GM23338 (cell line): ENCODE measurements at regions not wholly inside any gene's neighbourhood (a gene's known extent, or its start where the extent isn't known, plus 50 kb on each side); places are given as distances from the start of the nearest gene placed in this dataset.

ENCODE experiments used
- ATAC-seq: fragments of 200-7000 bp; cut with Tn5 transposase; 3 replicates; pipeline ENCODE4 v1.9.1; 2020
- DNase-seq: peaks from one replicate; pipeline ENCODE4 v3.0.0-alpha.2; 2015; ENCODE audit warnings: low spot score
- H2AFZ ChIP-seq: fragments of 200-600 bp; sonication (generic); 2 replicates; pipeline ENCODE4 v1.8.0; 2016; ENCODE audit warnings: antibody characterized with exemption, mild to moderate bottlenecking, moderate library complexity
- H3F3A ChIP-seq: fragments of 200-600 bp; sonication (generic); replicated peaks from 2 replicates; pipeline ENCODE4 v1.8.0; 2017; ENCODE audit warnings: antibody characterized with exemption, mixed run types, low read depth
- H3K27ac ChIP-seq: fragments of 200-600 bp; sonication (generic); 2 replicates; pipeline ENCODE4 v1.6.1; 2016; ENCODE audit warnings: low read depth
- H3K27me3 ChIP-seq: fragments of 200-600 bp; sonication (generic); 2 replicates; pipeline ENCODE4 v1.8.0; 2016; ENCODE audit warnings: mild to moderate bottlenecking, mixed run types, moderate library complexity; ENCODE audit not compliant: insufficient read depth
- H3K36me3 ChIP-seq: fragments of 200-600 bp; sonication (generic); 2 replicates; pipeline ENCODE4 v1.8.0; 2016; ENCODE audit warnings: mild to moderate bottlenecking; ENCODE audit not compliant: insufficient read depth
- H3K4me1 ChIP-seq: fragments of 200-600 bp; sonication (generic); 2 replicates; pipeline ENCODE4 v1.8.0; 2016; ENCODE audit warnings: mild to moderate bottlenecking, moderate library complexity; ENCODE audit not compliant: insufficient read depth
- H3K4me2 ChIP-seq: fragments of 200-600 bp; sonication (generic); 2 replicates; pipeline ENCODE4 v1.7.1; 2017; ENCODE audit warnings: mixed run types
- H3K4me3 ChIP-seq: fragments of 200-600 bp; sonication (generic); 2 replicates; pipeline ENCODE4 v1.6.1; 2016; ENCODE audit warnings: mixed run types
- H3K79me2 ChIP-seq: fragments of 200-600 bp; sonication (generic); replicated peaks from 2 replicates; pipeline ENCODE4 v1.8.0; 2017; ENCODE audit warnings: mild to moderate bottlenecking; ENCODE audit not compliant: insufficient read depth
- H3K9me2 ChIP-seq: fragments of 200-600 bp; sonication (generic); 2 replicates; pipeline ENCODE4 v1.8.0; 2017; ENCODE audit not compliant: insufficient read depth
- H4K20me1 ChIP-seq: fragments of 200-600 bp; sonication (generic); replicated peaks from 2 replicates; pipeline ENCODE4 v1.8.0; 2017; ENCODE audit warnings: mild to moderate bottlenecking; ENCODE audit not compliant: insufficient read depth
- H3K27ac Mint-ChIP-seq: 2 replicates; pipeline ENCODE4 v1.8.0; 2020; ENCODE audit warnings: inconsistent platforms, mild to moderate bottlenecking, moderate library complexity, mixed read lengths
- H3K27me3 Mint-ChIP-seq: 3 replicates; pipeline ENCODE4 v1.8.0; 2022; ENCODE audit warnings: low read depth, mild to moderate bottlenecking, moderate library complexity, mixed read lengths, inconsistent platforms; ENCODE audit not compliant: insufficient read depth, poor library complexity
- H3K36me3 Mint-ChIP-seq: 3 replicates; pipeline ENCODE4 v1.8.0; 2021; ENCODE audit warnings: low read depth, mild to moderate bottlenecking, inconsistent platforms, moderate library complexity, mixed read lengths
- H3K4me1 Mint-ChIP-seq: 3 replicates; pipeline ENCODE4 v1.8.0; 2020; ENCODE audit warnings: mild to moderate bottlenecking, inconsistent platforms, mixed read lengths
- H3K4me3 Mint-ChIP-seq: 3 replicates; pipeline ENCODE4 v1.8.0; 2021; ENCODE audit warnings: moderate library complexity, mild to moderate bottlenecking, inconsistent platforms, mixed read lengths
- H3K9me3 Mint-ChIP-seq: 3 replicates; pipeline ENCODE4 v1.8.0; 2020; ENCODE audit warnings: moderate library complexity, mild to moderate bottlenecking, inconsistent platforms, mixed read lengths
- CREB1 ChIP-seq: fragments of 250-450 bp; sonication (Bioruptor Pico); IDR thresholded peaks from 2 replicates; pipeline ENCODE4 v1.5.0; 2020; ENCODE audit warnings: low read depth, mild to moderate bottlenecking, moderate library complexity
- CTCF ChIP-seq, 2 experiments: fragments of 200-600 bp in 1 of 2; sonication (generic) in 1 of 2; conservative IDR thresholded peaks; 2 replicates each; pipeline versions ENCODE4 v1.5.1 to v1.6.1; 2016 to 2017; ENCODE audit warnings: antibody characterized with exemption in 2 of 2, low read depth in 2 of 2, mild to moderate bottlenecking in 2 of 2, moderate library complexity in 1 of 2
- EZH2 ChIP-seq: fragments of 200-600 bp; sonication (generic); IDR thresholded peaks from one replicate; pipeline ENCODE4 v1.8.0; 2017; ENCODE audit warnings: antibody characterized with exemption, mild to moderate bottlenecking, low read depth; ENCODE audit not compliant: unreplicated experiment
- EZH2phosphoT487 ChIP-seq: fragments of 200-600 bp; sonication (generic); IDR thresholded peaks from one replicate; pipeline ENCODE4 v1.8.1; 2018; ENCODE audit warnings: antibody characterized with exemption; ENCODE audit not compliant: unreplicated experiment
- JUNB ChIP-seq: IDR thresholded peaks from one replicate; pipeline ENCODE4 v1.6.1; 2016; ENCODE audit warnings: antibody characterized with exemption; ENCODE audit not compliant: unreplicated experiment
- NANOG ChIP-seq: IDR thresholded peaks from 2 replicates; pipeline ENCODE4 v1.6.1; 2016; ENCODE audit warnings: antibody characterized with exemption, borderline replicate concordance
- POLR2AphosphoS5 ChIP-seq: IDR thresholded peaks from 2 replicates; pipeline ENCODE4 v1.6.1; 2016; ENCODE audit warnings: antibody characterized with exemption, low read depth
- ZNF114 ChIP-seq: fragments of 250-450 bp; sonication (Bioruptor Pico); IDR thresholded peaks from 2 replicates; pipeline ENCODE4 v1.5.0; 2020; ENCODE audit warnings: mild to moderate bottlenecking, moderate library complexity
- ZNF462 ChIP-seq: fragments of 250-450 bp; sonication (Bioruptor Pico); IDR thresholded peaks from 2 replicates; pipeline ENCODE4 v1.5.0; 2020; ENCODE audit warnings: mild to moderate bottlenecking, moderate library complexity
- TF ChIP-seq, protein P1 (sequence below): IDR thresholded peaks from one replicate; pipeline ENCODE4 v1.6.1; 2018; ENCODE audit warnings: antibody characterized with exemption; ENCODE audit not compliant: unreplicated experiment

GRCh38 chr3:110973263-110973895 lies 98.2 kb upstream of the NECTIN3 start:
- Histone ChIP-seq H3K4me2 (no peak overlapping the region), H4K20me1 (no peaks in the 10 kb centered on the region), H3K9me2 (peaks cover 6% of the 10 kb centered on the region), H3K4me3 (no peak overlapping the region), H3K27ac (no peak overlapping the region), H2AFZ (no peak overlapping the region), H3K36me3 (no peaks in the 10 kb centered on the region), H3F3A (no peaks in the 10 kb centered on the region), H3K27me3 (no peaks in the 10 kb centered on the region), H3K79me2 (no peaks in the 10 kb centered on the region), H3K4me1 (no peaks in the 10 kb centered on the region)
- DNase-seq = no peak
- Mint-ChIP-seq H3K27me3 (peaks cover 3% of the 10 kb centered on the region), H3K27ac (no peak overlapping the region), H3K4me3 (no peak overlapping the region), H3K9me3 (peaks cover 23% of the 10 kb centered on the region), H3K4me1 (no peaks in the 10 kb centered on the region), H3K36me3 (peaks cover 23% of the 10 kb centered on the region)
- ATAC-seq = no peak
- TF ChIP-seq EZH2phosphoT487 = no peak
- TF ChIP-seq CREB1 (CRISPR knock-in tag) = no peak
- no peak for TF ChIP-seq JUNB
- TF ChIP-seq NANOG = no peak
- no peak for TF ChIP-seq ZNF114 (CRISPR knock-in tag)
- no peak for TF ChIP-seq CTCF (conservative IDR thresholded peaks at IDR 0.05; ENCODE audit: low read depth in 2 of 2)
- TF ChIP-seq EZH2 = no peak
- TF ChIP-seq, protein P1, sequence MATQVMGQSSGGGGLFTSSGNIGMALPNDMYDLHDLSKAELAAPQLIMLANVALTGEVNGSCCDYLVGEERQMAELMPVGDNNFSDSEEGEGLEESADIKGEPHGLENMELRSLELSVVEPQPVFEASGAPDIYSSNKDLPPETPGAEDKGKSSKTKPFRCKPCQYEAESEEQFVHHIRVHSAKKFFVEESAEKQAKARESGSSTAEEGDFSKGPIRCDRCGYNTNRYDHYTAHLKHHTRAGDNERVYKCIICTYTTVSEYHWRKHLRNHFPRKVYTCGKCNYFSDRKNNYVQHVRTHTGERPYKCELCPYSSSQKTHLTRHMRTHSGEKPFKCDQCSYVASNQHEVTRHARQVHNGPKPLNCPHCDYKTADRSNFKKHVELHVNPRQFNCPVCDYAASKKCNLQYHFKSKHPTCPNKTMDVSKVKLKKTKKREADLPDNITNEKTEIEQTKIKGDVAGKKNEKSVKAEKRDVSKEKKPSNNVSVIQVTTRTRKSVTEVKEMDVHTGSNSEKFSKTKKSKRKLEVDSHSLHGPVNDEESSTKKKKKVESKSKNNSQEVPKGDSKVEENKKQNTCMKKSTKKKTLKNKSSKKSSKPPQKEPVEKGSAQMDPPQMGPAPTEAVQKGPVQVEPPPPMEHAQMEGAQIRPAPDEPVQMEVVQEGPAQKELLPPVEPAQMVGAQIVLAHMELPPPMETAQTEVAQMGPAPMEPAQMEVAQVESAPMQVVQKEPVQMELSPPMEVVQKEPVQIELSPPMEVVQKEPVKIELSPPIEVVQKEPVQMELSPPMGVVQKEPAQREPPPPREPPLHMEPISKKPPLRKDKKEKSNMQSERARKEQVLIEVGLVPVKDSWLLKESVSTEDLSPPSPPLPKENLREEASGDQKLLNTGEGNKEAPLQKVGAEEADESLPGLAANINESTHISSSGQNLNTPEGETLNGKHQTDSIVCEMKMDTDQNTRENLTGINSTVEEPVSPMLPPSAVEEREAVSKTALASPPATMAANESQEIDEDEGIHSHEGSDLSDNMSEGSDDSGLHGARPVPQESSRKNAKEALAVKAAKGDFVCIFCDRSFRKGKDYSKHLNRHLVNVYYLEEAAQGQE = no peak

- no peak overlapping the region for H3K4me3 ChIP-seq
- no peaks in the 10 kb centered on the region for H3K79me2 ChIP-seq
- Mint-ChIP-seq H3K4me3 (no peak overlapping the region), H3K4me1 (no peaks in the 10 kb centered on the region), H3K36me3 (peaks cover 12% of the 10 kb centered on the region; the same call in 2 of the 3 replicates), H3K27ac (no peak overlapping the region), H3K9me3 (peaks cover 11% of the 10 kb centered on the region), H3K27me3 (no peaks in the 10 kb centered on the region)
- H4K20me1 ChIP-seq = no peaks in the 10 kb centered on the region
- no peak for ATAC-seq
- H2AFZ ChIP-seq = no peak overlapping the region
- H3K9me2 ChIP-seq = peaks cover 6% of the 10 kb centered on the region
- H3F3A ChIP-seq = no peaks in the 10 kb centered on the region
- H3K27me3 ChIP-seq = no peaks in the 10 kb centered on the region
- no peak overlapping the region for H3K4me2 ChIP-seq
- no peak for DNase-seq
- H3K27ac ChIP-seq = no peak overlapping the region
- no peaks in the 10 kb centered on the region for H3K36me3 ChIP-seq
- no peaks in the 10 kb centered on the region for H3K4me1 ChIP-seq
- no peak for TF ChIP-seq NANOG
- TF ChIP-seq POLR2AphosphoS5 = no peak
- TF ChIP-seq ZNF114 (CRISPR knock-in tag) = no peak
- TF ChIP-seq CREB1 (CRISPR knock-in tag) = no peak
- TF ChIP-seq EZH2phosphoT487 = no peak
- TF ChIP-seq ZNF462 (CRISPR knock-in tag) = no peak
These were observed 96.7 kb upstream of the NECTIN3 start for GRCh38 chr3:110974902-110975301.
